ENCODE measurements at regions not wholly inside any gene's neighbourhood (a gene's known extent, or its start where the extent isn't known, plus 50 kb on each side); places are given as distances from the start of the nearest gene placed in this dataset.

DNA sequence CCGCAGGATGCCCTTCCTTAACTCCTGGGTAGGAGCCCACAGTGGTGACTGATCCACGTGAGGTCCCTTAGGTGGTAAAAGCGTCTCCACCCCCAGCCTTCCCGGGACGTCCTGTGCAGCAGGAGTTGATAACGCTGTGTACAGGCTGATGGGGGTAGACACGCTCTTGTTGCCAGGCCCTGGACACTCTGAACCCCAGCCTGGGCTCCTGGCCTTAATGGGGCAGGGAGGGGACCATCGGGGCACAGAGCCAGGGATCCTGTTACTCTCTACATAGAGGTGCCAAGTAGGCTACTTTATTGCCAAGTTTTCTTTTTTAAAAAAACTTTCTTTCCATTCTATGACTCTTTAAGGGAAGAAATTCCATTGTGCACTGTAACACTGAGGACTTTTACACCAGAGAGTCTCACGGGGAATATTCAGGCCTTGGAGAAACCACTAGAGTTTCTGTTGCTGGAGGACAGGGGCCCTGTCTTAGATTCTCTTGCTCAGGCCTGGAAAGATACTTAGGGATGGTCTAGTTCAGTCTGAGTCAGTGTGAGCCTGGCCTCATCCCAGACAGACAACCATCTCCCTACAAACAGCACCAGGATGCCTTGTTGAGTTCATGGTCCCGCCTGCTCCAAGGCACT, 104.3 kb upstream of the RNU6-1 start:
- Mint-ChIP-seq H3K36me3 (no peaks in the 10 kb centered on the region), H3K27ac (no peak overlapping the region)
- TF ChIP-seq, protein P1, sequence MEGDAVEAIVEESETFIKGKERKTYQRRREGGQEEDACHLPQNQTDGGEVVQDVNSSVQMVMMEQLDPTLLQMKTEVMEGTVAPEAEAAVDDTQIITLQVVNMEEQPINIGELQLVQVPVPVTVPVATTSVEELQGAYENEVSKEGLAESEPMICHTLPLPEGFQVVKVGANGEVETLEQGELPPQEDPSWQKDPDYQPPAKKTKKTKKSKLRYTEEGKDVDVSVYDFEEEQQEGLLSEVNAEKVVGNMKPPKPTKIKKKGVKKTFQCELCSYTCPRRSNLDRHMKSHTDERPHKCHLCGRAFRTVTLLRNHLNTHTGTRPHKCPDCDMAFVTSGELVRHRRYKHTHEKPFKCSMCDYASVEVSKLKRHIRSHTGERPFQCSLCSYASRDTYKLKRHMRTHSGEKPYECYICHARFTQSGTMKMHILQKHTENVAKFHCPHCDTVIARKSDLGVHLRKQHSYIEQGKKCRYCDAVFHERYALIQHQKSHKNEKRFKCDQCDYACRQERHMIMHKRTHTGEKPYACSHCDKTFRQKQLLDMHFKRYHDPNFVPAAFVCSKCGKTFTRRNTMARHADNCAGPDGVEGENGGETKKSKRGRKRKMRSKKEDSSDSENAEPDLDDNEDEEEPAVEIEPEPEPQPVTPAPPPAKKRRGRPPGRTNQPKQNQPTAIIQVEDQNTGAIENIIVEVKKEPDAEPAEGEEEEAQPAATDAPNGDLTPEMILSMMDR (IDR thresholded peaks at IDR 0.05), result no peak

DNA sequence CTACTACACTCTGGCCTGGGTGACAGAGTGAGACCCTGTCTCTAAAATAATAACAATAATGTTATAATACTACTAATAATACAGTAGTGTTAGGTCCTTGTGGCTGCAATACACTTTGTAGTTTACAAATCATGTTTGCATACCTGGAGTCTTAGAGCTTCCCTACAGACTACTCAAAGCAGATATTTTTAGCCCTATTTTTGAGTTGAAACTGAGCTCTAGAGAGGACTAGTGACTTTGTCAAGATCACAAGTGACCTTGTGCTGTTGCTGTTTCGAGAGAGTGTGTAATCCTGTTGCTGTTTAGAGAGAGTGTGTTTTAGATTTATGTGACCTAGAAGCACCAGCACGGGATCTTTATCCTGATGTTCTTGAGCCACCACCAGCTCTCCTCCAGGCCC, 105.3 kb upstream of the RNU6-1 start:
- 74% methylated on average over 2 of the region's 2 CpGs for WGBS (ENCODE audit: insufficient coverage)
- Histone ChIP-seq H3K36me3 (ENCODE audit: control insufficient read depth, insufficient read depth, low read length) (no peaks in the 10 kb centered on the region), H3K27ac (ENCODE audit: low read length) (no peak overlapping the region), H3K4me3 (ENCODE audit: low read length) (no peak overlapping the region), H3K9me3 (ENCODE audit: control insufficient read depth, insufficient read depth, low read length) (no peaks in the 10 kb centered on the region), H3K27me3 (ENCODE audit: control insufficient read depth, insufficient read depth, low read length) (no peaks in the 10 kb centered on the region), H3K4me1 (ENCODE audit: control insufficient read depth, insufficient read depth, low read length) (no peaks in the 10 kb centered on the region)
- intact Hi-C loops (cut with micrococcal nuclease), result no loop called here
- Mint-ChIP-seq H3K36me3 (no peaks in the 10 kb centered on the region), H3K9me3 (no peaks in the 10 kb centered on the region), H3K4me1 (peaks cover 0 to 5% of the 10 kb centered on the region in 2 donors), H3K27me3 (ENCODE audit: low read depth in 2 of 2) (peaks cover 0 to 2% of the 10 kb centered on the region in 2 donors), H3K27ac (no peak overlapping the region), H3K4me3 (no peak overlapping the region)
- TF ChIP-seq, protein P1 (IDR thresholded peaks at IDR 0.05), result no peak
- DNase-seq (no peak), ATAC-seq (no peak)

More for the DNA sequence above, 104.3 kb upstream of the RNU6-1 start:
- DNase-seq (no peak), ATAC-seq (no peak)
- Mint-ChIP-seq H3K4me3 (no peak overlapping the region), H3K9me3 (no peaks in the 10 kb centered on the region), H3K27me3 (ENCODE audit: low read depth in 2 of 2) (peaks cover 0 to 2% of the 10 kb centered on the region in 2 donors), H3K4me1 (peaks cover 0 to 5% of the 10 kb centered on the region in 2 donors)
- intact Hi-C loops (cut with micrococcal nuclease), result no loop called here
- WGBS (ENCODE audit: insufficient coverage), result 95% methylated on average over 10 of the region's 10 CpGs
- no peak overlapping the region for H3K4me3 ChIP-seq (ENCODE audit: low read length)
- H3K27me3 ChIP-seq (ENCODE audit: control insufficient read depth, insufficient read depth, low read length), result no peaks in the 10 kb centered on the region
- no peak overlapping the region for H3K27ac ChIP-seq (ENCODE audit: low read length)
- H3K36me3 ChIP-seq (ENCODE audit: control insufficient read depth, insufficient read depth, low read length), result no peaks in the 10 kb centered on the region
- no peaks in the 10 kb centered on the region for H3K9me3 ChIP-seq (ENCODE audit: control insufficient read depth, insufficient read depth, low read length)
- no peaks in the 10 kb centered on the region for H3K4me1 ChIP-seq (ENCODE audit: control insufficient read depth, insufficient read depth, low read length)

DNA sequence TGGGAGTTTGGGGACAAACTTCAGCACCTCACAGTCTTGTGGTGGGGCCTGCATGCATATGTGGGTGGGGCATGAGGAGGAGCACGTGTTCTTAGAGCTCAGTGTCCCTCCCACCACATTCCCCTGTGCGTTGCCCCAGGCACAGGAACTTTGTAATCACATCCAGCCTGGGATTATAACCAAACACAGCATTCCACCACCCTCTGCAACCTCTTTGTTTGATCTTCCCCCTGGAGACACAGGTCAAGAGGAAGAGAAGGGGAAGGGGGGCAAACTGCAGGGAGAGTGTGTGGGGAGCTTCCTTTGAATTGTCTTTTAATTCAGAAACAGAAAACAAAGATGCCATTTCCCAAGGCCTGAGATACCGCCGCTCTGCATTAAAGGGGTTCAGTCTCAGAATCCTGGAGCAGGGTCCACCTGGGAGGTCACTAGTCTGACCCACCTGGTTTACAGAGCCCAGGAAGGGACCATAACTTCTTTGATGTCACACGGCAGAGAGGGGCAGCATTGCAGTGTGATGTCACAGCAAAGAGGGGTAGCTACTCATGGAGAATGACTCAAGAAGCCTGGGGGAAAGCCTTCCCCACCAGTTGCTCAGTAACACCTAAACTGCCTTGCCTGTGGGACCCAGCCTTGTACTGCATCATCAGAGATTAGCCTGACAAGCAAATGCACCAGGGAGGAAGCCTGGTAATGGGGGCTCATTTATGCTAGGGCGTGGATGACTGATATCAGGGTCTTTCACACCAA, 106.3 kb upstream of the RNU6-1 start:
- H3K4me1 ChIP-seq (ENCODE audit: control insufficient read depth, insufficient read depth, low read length), result no peaks in the 10 kb centered on the region
- H3K27ac ChIP-seq (ENCODE audit: low read length), result no peak overlapping the region
- Mint-ChIP-seq H3K4me3 (no peak overlapping the region), H3K27ac (no peak overlapping the region), H3K36me3 (no peaks in the 10 kb centered on the region), H3K27me3 (ENCODE audit: low read depth in 2 of 2) (peaks cover 0 to 2% of the 10 kb centered on the region in 2 donors), H3K9me3 (no peaks in the 10 kb centered on the region), H3K4me1 (peaks cover 0 to 5% of the 10 kb centered on the region in 2 donors)
- H3K4me3 ChIP-seq (ENCODE audit: low read length), result no peak overlapping the region
- DNase-seq (no peak), ATAC-seq (no peak)
- 87% methylated on average over 4 of the region's 6 CpGs for WGBS (ENCODE audit: insufficient coverage)
- intact Hi-C loops (cut with micrococcal nuclease), result no loop called here
- no peaks in the 10 kb centered on the region for H3K27me3 ChIP-seq (ENCODE audit: control insufficient read depth, insufficient read depth, low read length)
- no peaks in the 10 kb centered on the region for H3K9me3 ChIP-seq (ENCODE audit: control insufficient read depth, insufficient read depth, low read length)
- TF ChIP-seq, protein P1 (IDR thresholded peaks at IDR 0.05), result no peak
- no peaks in the 10 kb centered on the region for H3K36me3 ChIP-seq (ENCODE audit: control insufficient read depth, insufficient read depth, low read length)
